ENCODE measurements at regions not wholly inside any gene's neighbourhood (a gene's known extent, or its start where the extent isn't known, plus 50 kb on each side); places are given as distances from the start of the nearest gene placed in this dataset.
"Not testable (repeated sequence)": the region's sequence is repeated elsewhere in the genome, so short reads cannot be mapped to it uniquely, and the experiment has no call there.

GRCh38 chr2:128596396-128597120, 277.9 kb upstream of the HS6ST1 start:
- no peak for DNase-seq (ENCODE audit: low spot score)
- no peak for TF ChIP-seq CTCF (IDR thresholded peaks at IDR 0.05)
- H3K27ac ChIP-seq, result no peak overlapping the region
- no peak overlapping the region for H3K4me3 ChIP-seq

GRCh38 chr2:128597121-128597762, 278.6 kb upstream of the HS6ST1 start:
- TF ChIP-seq CTCF (IDR thresholded peaks at IDR 0.05), result no peak
- no peak overlapping the region for H3K27ac ChIP-seq

GRCh38 chr2:128598260-128598659, 279.6 kb upstream of the HS6ST1 start:
- not testable (repeated sequence) for H3K27ac ChIP-seq; H3K4me3 ChIP-seq; DNase-seq (ENCODE audit: low spot score)

More at GRCh38 chr2:128597121-128597762, 278.6 kb upstream of the HS6ST1 start:
- no peak for DNase-seq (ENCODE audit: low spot score)
- H3K4me3 ChIP-seq, result no peak overlapping the region

GRCh38 chr2:128598862-128599441, 280.3 kb upstream of the HS6ST1 start:
- no peak for TF ChIP-seq CTCF (IDR thresholded peaks at IDR 0.05)
- Histone ChIP-seq H3K27ac (no peak overlapping the region), H3K4me3 (no peak overlapping the region)
- no peak for DNase-seq (ENCODE audit: low spot score)

GRCh38 chr2:128599700-128600099, 281.0 kb upstream of the HS6ST1 start:
- no peak for TF ChIP-seq CTCF (IDR thresholded peaks at IDR 0.05)
- Histone ChIP-seq H3K4me3 (no peak overlapping the region), H3K27ac (no peak overlapping the region)
- peak; percentile 65 for DNase-seq (ENCODE audit: low spot score)

GRCh38 chr2:128600581-128601297, 282.1 kb upstream of the HS6ST1 start:
- Histone ChIP-seq H3K4me3 (no peak overlapping the region), H3K27ac (no peak overlapping the region)
- DNase-seq (ENCODE audit: low spot score), result no peak
- TF ChIP-seq CTCF (IDR thresholded peaks at IDR 0.05), result no peak

GRCh38 chr2:128601298-128602037, 282.8 kb upstream of the HS6ST1 start:
- peak; percentile 64 for DNase-seq (ENCODE audit: low spot score)
- TF ChIP-seq CTCF (IDR thresholded peaks at IDR 0.05), result no peak
- no peak overlapping the region for H3K27ac ChIP-seq
- H3K4me3 ChIP-seq, result no peak overlapping the region

Measured in coronary artery (tissue), 2 donors.